Calu3 (cell line): ENCODE measurements at regions not wholly inside any gene's neighbourhood (a gene's known extent, or its start where the extent isn't known, plus 50 kb on each side); places are given as distances from the start of the nearest gene placed in this dataset.

Source experiments
- BruUV-seq: library from RNA; stranded (reverse); fragments of 400-500 nt; replicated peaks from 2 replicates; lab custom pipeline; 2021; lab: Mats Ljungman, UMichigan
- CTCF ChIA-PET: fragments of 300-600 bp; sonication (Branson Sonifier 250); formaldehyde crosslinking; loops from one replicate; lab custom pipeline; 2022; ENCODE audit warnings: antibody characterized with exemption; lab: Charles Lee
- DNase-seq: peaks from one replicate; pipeline ENCODE4 v3.0.0; 2022
- H3K27ac Mint-ChIP-seq: one replicate; pipeline ENCODE4 v1.8.0; 2022; ENCODE audit warnings: mixed read lengths; ENCODE audit not compliant: unreplicated experiment
- H3K27me3 Mint-ChIP-seq: one replicate; pipeline ENCODE4 v1.8.0; 2022; ENCODE audit warnings: mixed read lengths; ENCODE audit not compliant: unreplicated experiment
- H3K36me3 Mint-ChIP-seq: one replicate; pipeline ENCODE4 v1.8.0; 2022; ENCODE audit warnings: mild to moderate bottlenecking, moderate library complexity, mixed read lengths; ENCODE audit not compliant: insufficient read depth, unreplicated experiment
- H3K4me1 Mint-ChIP-seq: one replicate; pipeline ENCODE4 v1.8.0; 2022; ENCODE audit warnings: mild to moderate bottlenecking, low read depth, mixed read lengths; ENCODE audit not compliant: unreplicated experiment
- H3K4me3 Mint-ChIP-seq: one replicate; pipeline ENCODE4 v1.8.0; 2022; ENCODE audit warnings: mild to moderate bottlenecking, low read depth, moderate library complexity, mixed read lengths; ENCODE audit not compliant: unreplicated experiment
- H3K9me3 Mint-ChIP-seq: one replicate; pipeline ENCODE4 v1.8.0; 2022; ENCODE audit warnings: low read depth, mixed read lengths; ENCODE audit not compliant: unreplicated experiment
- CTCF ChIP-seq: fragments of 200-600 bp; IDR thresholded peaks from one replicate; pipeline ENCODE4 v1.8.0; 2022; ENCODE audit warnings: antibody characterized with exemption; ENCODE audit not compliant: unreplicated experiment
- intact Hi-C: fragments of 100-400 bp; cut with micrococcal nuclease; formaldehyde crosslinking; loops from one replicate; pipeline ENCODE4 v1.10.0; 2022; ENCODE audit not compliant: unreplicated experiment

- BruUV-seq: no TSS peak
- intact Hi-C loops: loop anchor here (5.0 kb wide), 1 partner anchor 628 kb away; no protein-coding TSS in a partner anchor
- Mint-ChIP-seq H3K27ac (no peak overlapping the region), H3K4me1 (no peaks in the 10 kb centered on the region), H3K36me3 (no peaks in the 10 kb centered on the region), H3K27me3 (no peaks in the 10 kb centered on the region), H3K4me3 (no peak overlapping the region), H3K9me3 (peaks cover 8% of the 10 kb centered on the region)
- no peak for TF ChIP-seq CTCF
- DNase-seq: no peak
- CTCF ChIA-PET: no interaction called here
Observed at GRCh38 chr11:24043842-24044241, 453.0 kb upstream of the LUZP2 start.

GRCh38 chr11:24046731-24047130, 450.1 kb upstream of the LUZP2 start:
- H3K27me3 Mint-ChIP-seq: no peaks in the 10 kb centered on the region
- no peak overlapping the region for H3K27ac Mint-ChIP-seq
- H3K36me3 Mint-ChIP-seq: no peaks in the 10 kb centered on the region
- no peaks in the 10 kb centered on the region for H3K4me1 Mint-ChIP-seq
- no peak overlapping the region for H3K4me3 Mint-ChIP-seq
- DNase-seq: no peak
- no TSS peak for BruUV-seq
- peaks cover 8% of the 10 kb centered on the region for H3K9me3 Mint-ChIP-seq
- TF ChIP-seq CTCF: no peak
- intact Hi-C loops: no loop called here
- CTCF ChIA-PET: no interaction called here

- no peaks in the 10 kb centered on the region for H3K4me1 Mint-ChIP-seq
- no peaks in the 10 kb centered on the region for H3K27me3 Mint-ChIP-seq
- H3K9me3 Mint-ChIP-seq: no peaks in the 10 kb centered on the region
- CTCF ChIA-PET: no interaction called here
- BruUV-seq: no TSS peak
- H3K36me3 Mint-ChIP-seq: no peaks in the 10 kb centered on the region
- no peak for DNase-seq
- intact Hi-C loops: no loop called here
- no peak for TF ChIP-seq CTCF
- no peak overlapping the region for H3K4me3 Mint-ChIP-seq
- H3K27ac Mint-ChIP-seq: no peak overlapping the region
Observed at GRCh38 chr11:24056051-24056450, 440.8 kb upstream of the LUZP2 start.

GRCh38 chr11:24060125-24060524, 436.7 kb upstream of the LUZP2 start:
- no peaks in the 10 kb centered on the region for H3K36me3 Mint-ChIP-seq
- no TSS peak for BruUV-seq
- no peaks in the 10 kb centered on the region for H3K4me1 Mint-ChIP-seq
- no peaks in the 10 kb centered on the region for H3K27me3 Mint-ChIP-seq
- H3K9me3 Mint-ChIP-seq: no peaks in the 10 kb centered on the region
- CTCF ChIA-PET: no interaction called here
- no peak for TF ChIP-seq CTCF
- H3K4me3 Mint-ChIP-seq: no peak overlapping the region
- no peak overlapping the region for H3K27ac Mint-ChIP-seq
- intact Hi-C loops: no loop called here
- DNase-seq: no peak
